H9 (cell line): ENCODE measurements at regions not wholly inside any gene's neighbourhood (a gene's known extent, or its start where the extent isn't known, plus 50 kb on each side); places are given as distances from the start of the nearest gene placed in this dataset.

Experiments
- DNase-seq: peaks from one replicate; pipeline ENCODE4 v3.0.0-alpha.2; 2017
- H2AFZ ChIP-seq: one replicate; pipeline ENCODE4 v1.6.1; 2013; ENCODE audit warnings: mild to moderate bottlenecking, low read length, control low read depth, moderate library complexity
- H2AK5ac ChIP-seq: 2 replicates; pipeline ENCODE4 v1.6.1; 2013; ENCODE audit warnings: low read length, control low read depth, mixed read lengths; ENCODE audit not compliant: insufficient read length
- H2BK120ac ChIP-seq: one replicate; pipeline ENCODE4 v1.6.1; 2013; ENCODE audit warnings: low read depth, mild to moderate bottlenecking, low read length, control low read depth, inconsistent platforms; ENCODE audit not compliant: poor library complexity, severe bottlenecking
- H2BK12ac ChIP-seq: 2 replicates; pipeline ENCODE4 v1.6.1; 2013; ENCODE audit warnings: low read length, control low read depth, mixed read lengths, low read depth; ENCODE audit not compliant: insufficient read length
- H2BK15ac ChIP-seq: 2 replicates; pipeline ENCODE4 v1.6.1; 2013; ENCODE audit warnings: low read depth, low read length, control low read depth
- H2BK20ac ChIP-seq: one replicate; pipeline ENCODE4 v1.6.1; 2013; ENCODE audit warnings: low read depth, mild to moderate bottlenecking, low read length, control low read depth, inconsistent platforms; ENCODE audit not compliant: poor library complexity, severe bottlenecking
- H2BK5ac ChIP-seq: 2 replicates; pipeline ENCODE4 v1.6.1; 2013; ENCODE audit warnings: low read length, control low read depth, mixed read lengths; ENCODE audit not compliant: insufficient read length
- H3K14ac ChIP-seq: 2 replicates; pipeline ENCODE4 v1.6.1; 2013; ENCODE audit warnings: low read length, control low read depth; ENCODE audit not compliant: insufficient read depth
- H3K18ac ChIP-seq: 2 replicates; pipeline ENCODE4 v1.6.1; 2013; ENCODE audit warnings: low read depth, mild to moderate bottlenecking, mixed read lengths, low read length, control low read depth; ENCODE audit not compliant: insufficient read length
- H3K23ac ChIP-seq: 2 replicates; pipeline ENCODE4 v1.6.1; 2013; ENCODE audit warnings: low read length, control low read depth, mixed read lengths, low read depth; ENCODE audit not compliant: insufficient read length
- H3K23me2 ChIP-seq: 2 replicates; pipeline ENCODE4 v1.6.1; 2013; ENCODE audit warnings: low read depth, mild to moderate bottlenecking, mixed read lengths, low read length, control low read depth; ENCODE audit not compliant: insufficient read length, poor library complexity, severe bottlenecking
- H3K27ac ChIP-seq: 2 replicates; pipeline ENCODE4 v1.5.1; 2013; ENCODE audit warnings: low read length, control low read depth, mixed read lengths, low read depth; ENCODE audit not compliant: insufficient read length
- H3K27me3 ChIP-seq: 2 replicates; pipeline ENCODE4 v1.6.1; 2013; ENCODE audit warnings: low read length, control low read depth, inconsistent platforms; ENCODE audit not compliant: insufficient read depth
- H3K4ac ChIP-seq: 2 replicates; pipeline ENCODE4 v1.6.1; 2013; ENCODE audit warnings: low read depth, mild to moderate bottlenecking, control low read depth, inconsistent platforms, low read length, moderate library complexity
- H3K4me1 ChIP-seq: 2 replicates; pipeline ENCODE4 v1.6.1; 2013; ENCODE audit warnings: low read length, control low read depth, inconsistent platforms; ENCODE audit not compliant: insufficient read depth
- H3K4me2 ChIP-seq: 2 replicates; pipeline ENCODE4 v1.6.1; 2013; ENCODE audit warnings: low read length, control low read depth, mixed read lengths; ENCODE audit not compliant: insufficient read length, insufficient read depth
- H3K56ac ChIP-seq: 2 replicates; pipeline ENCODE4 v1.6.1; 2013; ENCODE audit warnings: low read depth, mild to moderate bottlenecking, mixed read lengths, low read length, control low read depth; ENCODE audit not compliant: insufficient read length
- H3K79me1 ChIP-seq: 2 replicates; pipeline ENCODE4 v1.6.1; 2013; ENCODE audit warnings: low read depth, mild to moderate bottlenecking, moderate library complexity, low read length, control low read depth, inconsistent platforms; ENCODE audit not compliant: insufficient read depth, poor library complexity, severe bottlenecking
- H3K79me2 ChIP-seq: 2 replicates; pipeline ENCODE4 v1.6.1; 2013; ENCODE audit warnings: low read length, control low read depth, inconsistent platforms; ENCODE audit not compliant: insufficient read depth
- H3K9ac ChIP-seq: 2 replicates; pipeline ENCODE4 v1.6.1; 2013; ENCODE audit warnings: low read length, control low read depth, mixed read lengths; ENCODE audit not compliant: insufficient read length; ENCODE audit errors: extremely low read depth
- H3K9me3 ChIP-seq: one replicate; pipeline ENCODE4 v1.6.1; 2013; ENCODE audit warnings: low read depth, low read length, inconsistent platforms; ENCODE audit not compliant: control insufficient read depth
- H3T11ph ChIP-seq: one replicate; pipeline ENCODE4 v1.6.1; 2013; ENCODE audit warnings: mild to moderate bottlenecking, low read length, control low read depth, inconsistent platforms
- H4K20me1 ChIP-seq: one replicate; pipeline ENCODE4 v1.6.1; 2013; ENCODE audit not compliant: control insufficient read depth, insufficient read length, insufficient read depth
- H4K5ac ChIP-seq: 2 replicates; pipeline ENCODE4 v1.6.1; 2013; ENCODE audit warnings: low read depth, mild to moderate bottlenecking, mixed read lengths, low read length, control low read depth; ENCODE audit not compliant: insufficient read length
- H4K8ac ChIP-seq: replicated peaks from 2 replicates; pipeline ENCODE4 v1.6.1; 2013; ENCODE audit warnings: low read length, control low read depth, mixed read lengths, low read depth; ENCODE audit not compliant: insufficient read length
- H4K91ac ChIP-seq: 2 replicates; pipeline ENCODE4 v1.6.1; 2013; ENCODE audit warnings: low read depth, mild to moderate bottlenecking, moderate library complexity, mixed read lengths, low read length, control low read depth; ENCODE audit not compliant: insufficient read length
- H3K27ac Mint-ChIP-seq, 3 experiments: 2 replicates in 2 of 3; 3 replicates in 1 of 3; pipeline ENCODE4 v1.8.0; 2020 to 2021; ENCODE audit warnings: mixed read lengths in 3 of 3, mild to moderate bottlenecking in 1 of 3, moderate library complexity in 1 of 3
- H3K27me3 Mint-ChIP-seq: 2 replicates; pipeline ENCODE4 v1.8.0; 2021; ENCODE audit warnings: low read depth, mild to moderate bottlenecking, moderate library complexity, mixed read lengths
- H3K36me3 Mint-ChIP-seq, 3 experiments: 2 replicates in 2 of 3; 3 replicates in 1 of 3; pipeline ENCODE4 v1.8.0; 2020 to 2021; ENCODE audit warnings: low read depth in 3 of 3, mixed read lengths in 3 of 3; ENCODE audit not compliant: insufficient read depth in 1 of 3
- H3K4me1 Mint-ChIP-seq, 2 experiments: 2 replicates each; pipeline ENCODE4 v1.8.0; 2020; ENCODE audit warnings: mixed read lengths in 2 of 2
- H3K4me3 Mint-ChIP-seq, 2 experiments: 2 replicates in 1 of 2; 3 replicates in 1 of 2; pipeline ENCODE4 v1.8.0; 2020 to 2021; ENCODE audit warnings: mild to moderate bottlenecking in 2 of 2, mixed read lengths in 2 of 2, moderate library complexity in 1 of 2
- H3K9me3 Mint-ChIP-seq, 2 experiments: 2 replicates in 1 of 2; 3 replicates in 1 of 2; pipeline ENCODE4 v1.8.0; 2020; ENCODE audit warnings: mild to moderate bottlenecking in 2 of 2, mixed read lengths in 2 of 2, moderate library complexity in 1 of 2
- WGBS: extraction: QIAGEN DNeasy Blood & Tissue Kit; methylation state at CpG from one replicate; pipeline ENCODE4 v1.1.7; 2013; ENCODE audit warnings: missing lambda C conversion rate, low lambda C conversion rate, mixed read lengths; ENCODE audit not compliant: insufficient read length; ENCODE audit errors: extremely low coverage; 5-methylcytosine and 5-hydroxymethylcytosine counted together
- TF ChIP-seq, protein P1 (sequence below): fragments of 200-600 bp; sonication (generic); conservative IDR thresholded peaks from 3 replicates; pipeline ENCODE4 v1.8.0; 2021; ENCODE audit warnings: antibody characterized with exemption, mild to moderate bottlenecking

DNA sequence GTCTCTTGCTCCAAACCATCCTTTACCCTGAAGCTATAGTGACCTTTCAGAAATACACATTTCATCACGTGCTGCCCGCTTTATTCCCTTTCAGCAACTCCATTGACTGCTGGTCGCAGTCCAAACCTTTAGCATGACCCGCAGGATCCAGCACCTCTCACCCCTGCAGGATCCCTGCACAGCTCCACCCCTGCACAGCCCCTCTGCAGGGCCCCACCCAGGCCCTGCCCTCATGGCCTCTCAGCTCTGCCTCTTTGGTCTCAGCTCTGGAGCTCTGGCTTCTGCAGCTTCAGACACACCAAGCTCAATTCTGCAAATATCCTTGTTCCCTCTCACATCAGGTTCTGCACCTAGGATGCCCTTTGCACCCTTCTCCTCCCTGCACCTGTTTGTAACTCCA is 264.9 kb upstream of the C1orf174 start:
- H2BK15ac ChIP-seq: no peak overlapping the region
- no peak overlapping the region for H3K27ac ChIP-seq
- H4K91ac ChIP-seq: no peak overlapping the region
- H3K23me2 ChIP-seq: no peaks in the 10 kb centered on the region
- Mint-ChIP-seq H3K9me3 (no peaks in the 10 kb centered on the region), H3K27me3 (peaks cover 23% of the 10 kb centered on the region), H3K36me3 (no peaks in the 10 kb centered on the region; a peak in 1 of 7 replicates), H3K27ac (peak overlapping the region in 1 of 3 experiments; percentile 46; a peak in 3 of 7 replicates), H3K4me1 (peaks cover 3 to 10% of the 10 kb centered on the region in 2 experiments; a peak in 3 of 4 replicates), H3K4me3 (no peak overlapping the region)
- peak; percentile 12 for DNase-seq
- H4K20me1 ChIP-seq: no peaks in the 10 kb centered on the region
- H2AK5ac ChIP-seq: no peak overlapping the region
- no peaks in the 10 kb centered on the region for H3K79me1 ChIP-seq
- no peak overlapping the region for H3K56ac ChIP-seq
- no peaks in the 10 kb centered on the region for H3K79me2 ChIP-seq
- no peak overlapping the region for H3K14ac ChIP-seq
- H4K8ac ChIP-seq: no peak overlapping the region
- H2BK120ac ChIP-seq: no peak overlapping the region
- no peak overlapping the region for H3K4ac ChIP-seq
- H2AFZ ChIP-seq: no peak overlapping the region
- TF ChIP-seq, protein P1, sequence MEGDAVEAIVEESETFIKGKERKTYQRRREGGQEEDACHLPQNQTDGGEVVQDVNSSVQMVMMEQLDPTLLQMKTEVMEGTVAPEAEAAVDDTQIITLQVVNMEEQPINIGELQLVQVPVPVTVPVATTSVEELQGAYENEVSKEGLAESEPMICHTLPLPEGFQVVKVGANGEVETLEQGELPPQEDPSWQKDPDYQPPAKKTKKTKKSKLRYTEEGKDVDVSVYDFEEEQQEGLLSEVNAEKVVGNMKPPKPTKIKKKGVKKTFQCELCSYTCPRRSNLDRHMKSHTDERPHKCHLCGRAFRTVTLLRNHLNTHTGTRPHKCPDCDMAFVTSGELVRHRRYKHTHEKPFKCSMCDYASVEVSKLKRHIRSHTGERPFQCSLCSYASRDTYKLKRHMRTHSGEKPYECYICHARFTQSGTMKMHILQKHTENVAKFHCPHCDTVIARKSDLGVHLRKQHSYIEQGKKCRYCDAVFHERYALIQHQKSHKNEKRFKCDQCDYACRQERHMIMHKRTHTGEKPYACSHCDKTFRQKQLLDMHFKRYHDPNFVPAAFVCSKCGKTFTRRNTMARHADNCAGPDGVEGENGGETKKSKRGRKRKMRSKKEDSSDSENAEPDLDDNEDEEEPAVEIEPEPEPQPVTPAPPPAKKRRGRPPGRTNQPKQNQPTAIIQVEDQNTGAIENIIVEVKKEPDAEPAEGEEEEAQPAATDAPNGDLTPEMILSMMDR: no peak
- no peaks in the 10 kb centered on the region for H3K27me3 ChIP-seq
- H2BK5ac ChIP-seq: no peak overlapping the region
- no CpG with 5 or more reads among the region's 4 CpGs for WGBS
- no peak overlapping the region for H3K9ac ChIP-seq
- no peak overlapping the region for H4K5ac ChIP-seq
- no peak overlapping the region for H3K18ac ChIP-seq
- H3K9me3 ChIP-seq: no peaks in the 10 kb centered on the region
- H3T11ph ChIP-seq: no peak overlapping the region
- H3K23ac ChIP-seq: no peak overlapping the region
- no peak overlapping the region for H3K4me2 ChIP-seq
- no peaks in the 10 kb centered on the region for H3K4me1 ChIP-seq
- H2BK12ac ChIP-seq: no peak overlapping the region
- no peak overlapping the region for H2BK20ac ChIP-seq
